H1 (cell line): ENCODE measurements at regions not wholly inside any gene's neighbourhood (a gene's known extent, or its start where the extent isn't known, plus 50 kb on each side); places are given as distances from the start of the nearest gene placed in this dataset.

ENCODE experiments used
- CTCF ChIA-PET: fragments of 300-600 bp; sonication (Branson Sonifier 250); formaldehyde crosslinking; loops from one replicate; lab custom pipeline; 2021; ENCODE audit not compliant: partially characterized antibody; lab: Charles Lee
- POLR2A ChIA-PET: fragments of 300-600 bp; sonication (Branson Sonifier 250); formaldehyde crosslinking; loops from one replicate; lab custom pipeline; 2021; ENCODE audit warnings: inconsistent platforms; ENCODE audit not compliant: partially characterized antibody; lab: Charles Lee
- DNase-seq, 2 experiments: peaks; one replicate each; pipeline versions ENCODE4 v3.0.0 to v3.0.0-alpha.2; 2010 to 2022; ENCODE audit warnings: low spot score in 2 of 2, low read depth in 1 of 2, mixed read lengths in 1 of 2
- FAIRE-seq: peaks from 2 replicates; lab custom pipeline; 2011; peaks lifted over from hg19 to GRCh38; lab: Jason Lieb, UNC
- H2AFZ ChIP-seq: 2 replicates; pipeline ENCODE4 v1.8.1; 2012; ENCODE audit warnings: low read length, inconsistent platforms
- H2AK5ac ChIP-seq: 2 replicates; pipeline ENCODE4 v1.6.1; 2013; ENCODE audit warnings: low read depth, low read length
- H2BK120ac ChIP-seq: replicated peaks from 2 replicates; pipeline ENCODE3; 2013; ENCODE audit warnings: low read depth, low read length, inconsistent platforms
- H2BK12ac ChIP-seq: 2 replicates; pipeline ENCODE4 v1.6.1; 2013; ENCODE audit warnings: low read depth, low read length
- H2BK15ac ChIP-seq: 2 replicates; pipeline ENCODE4 v1.6.1; 2013; ENCODE audit warnings: low read length
- H2BK20ac ChIP-seq: 2 replicates; pipeline ENCODE4 v1.6.1; 2013; ENCODE audit warnings: low read length
- H2BK5ac ChIP-seq: 2 replicates; pipeline ENCODE4 v1.6.1; 2013; ENCODE audit warnings: low read depth, low read length
- H3K14ac ChIP-seq: 2 replicates; pipeline ENCODE4 v1.6.1; 2013; ENCODE audit warnings: inconsistent platforms; ENCODE audit not compliant: insufficient read length
- H3K18ac ChIP-seq: 2 replicates; pipeline ENCODE4 v1.6.1; 2013; ENCODE audit warnings: low read length; ENCODE audit errors: extremely low read depth
- H3K23ac ChIP-seq: 2 replicates; pipeline ENCODE4 v1.6.1; 2013; ENCODE audit warnings: inconsistent platforms; ENCODE audit not compliant: insufficient read length
- H3K23me2 ChIP-seq: 2 replicates; pipeline ENCODE4 v1.6.1; 2013; ENCODE audit warnings: low read depth, low read length
- H3K27ac ChIP-seq: 2 replicates; pipeline ENCODE4 v1.6.1; 2011; ENCODE audit warnings: low read depth, low read length, inconsistent platforms
- H3K27me3 ChIP-seq, 4 experiments: replicated peaks in 1 of 4; 1 replicate in 1 of 4; 2 replicates in 3 of 4; pipeline versions ENCODE4 v1.6.1 to v1.8.1; 2011 to 2013; ENCODE audit warnings: low read length in 3 of 4, mild to moderate bottlenecking in 3 of 4, inconsistent platforms in 2 of 4, mixed read lengths in 2 of 4, moderate library complexity in 1 of 4; ENCODE audit not compliant: control insufficient read depth in 3 of 4, insufficient read depth in 3 of 4; ENCODE audit errors: extremely low read depth in 1 of 4
- H3K36me3 ChIP-seq, 4 experiments: 2 replicates each; pipeline versions ENCODE4 v1.6.1 to v1.8.1; 2011 to 2013; ENCODE audit warnings: mild to moderate bottlenecking in 4 of 4, low read length in 3 of 4, moderate library complexity in 2 of 4, control low read depth in 1 of 4, inconsistent platforms in 1 of 4; ENCODE audit not compliant: insufficient read depth in 4 of 4, control insufficient read depth in 2 of 4
- H3K4ac ChIP-seq: replicated peaks from 2 replicates; pipeline ENCODE3; 2013; ENCODE audit warnings: low read length, low read depth, mixed read lengths, inconsistent platforms; ENCODE audit not compliant: insufficient read length
- H3K4me1 ChIP-seq, 4 experiments: replicated peaks in 1 of 4; 1 replicate in 1 of 4; 2 replicates in 3 of 4; pipeline versions ENCODE4 v1.6.1 to v1.8.1; 2011 to 2013; ENCODE audit warnings: low read length in 3 of 4, inconsistent platforms in 2 of 4, mixed read lengths in 1 of 4; ENCODE audit not compliant: insufficient read depth in 4 of 4, control insufficient read depth in 3 of 4
- H3K4me2 ChIP-seq, 2 experiments: 2 replicates each; pipeline versions ENCODE4 v1.6.1 to v1.8.1; 2011 to 2013; ENCODE audit warnings: low read depth in 2 of 2, low read length in 2 of 2, control low read depth in 1 of 2, inconsistent platforms in 1 of 2, mild to moderate bottlenecking in 1 of 2; ENCODE audit not compliant: insufficient read depth in 1 of 2
- H3K4me3 ChIP-seq, 4 experiments: fragments of 200-600, 300-600 bp in 1 of 4; sonication (generic), shearing (Covaris generic), sonication (Bioruptor Twin) in 1 of 4; 2 replicates each; pipeline versions ENCODE4 v1.5.1 to v1.8.1; 2011 to 2016; ENCODE audit warnings: low read length in 4 of 4, low read depth in 3 of 4, control low read depth in 2 of 4, inconsistent platforms in 2 of 4, mild to moderate bottlenecking in 2 of 4, mixed read lengths in 1 of 4, moderate library complexity in 1 of 4; ENCODE audit not compliant: insufficient read depth in 2 of 4; ENCODE audit errors: extremely low read depth in 1 of 4
- H3K56ac ChIP-seq: replicated peaks from 2 replicates; pipeline ENCODE3; 2013; ENCODE audit warnings: low read depth, mild to moderate bottlenecking, mixed read lengths, low read length, inconsistent platforms; ENCODE audit not compliant: insufficient read length
- H3K79me1 ChIP-seq: 2 replicates; pipeline ENCODE4 v1.6.1; 2013; ENCODE audit warnings: low read depth, low read length, control low read depth
- H3K79me2 ChIP-seq, 2 experiments: 2 replicates each; pipeline versions ENCODE4 v1.6.1 to v1.8.1; 2012 to 2013; ENCODE audit warnings: low read length in 2 of 2, mild to moderate bottlenecking in 2 of 2, inconsistent platforms in 1 of 2; ENCODE audit not compliant: insufficient read depth in 2 of 2, control insufficient read depth in 1 of 2
- H3K9ac ChIP-seq, 4 experiments: replicated peaks in 1 of 4; 1 replicate in 1 of 4; 2 replicates in 3 of 4; pipeline versions ENCODE4 v1.6.1 to v1.8.1; 2011 to 2013; ENCODE audit warnings: low read depth in 3 of 4, low read length in 3 of 4, control low read depth in 2 of 4, mild to moderate bottlenecking in 2 of 4, moderate library complexity in 2 of 4, inconsistent platforms in 1 of 4; ENCODE audit errors: extremely low read depth in 1 of 4
- H3K9me3 ChIP-seq, 2 experiments: 2 replicates each; pipeline versions ENCODE4 v1.6.1 to v1.8.1; 2012 to 2013; ENCODE audit warnings: mild to moderate bottlenecking in 2 of 2, moderate library complexity in 2 of 2, control low read depth in 1 of 2, inconsistent platforms in 1 of 2, low read depth in 1 of 2, low read length in 1 of 2, mixed read lengths in 1 of 2; ENCODE audit not compliant: insufficient read depth in 2 of 2
- H4K20me1 ChIP-seq, 2 experiments: replicated peaks in 1 of 2; 2 replicates each; pipeline versions ENCODE3 to v1.8.1; 2011 to 2013; ENCODE audit warnings: inconsistent platforms in 2 of 2, low read length in 2 of 2, mild to moderate bottlenecking in 1 of 2; ENCODE audit not compliant: insufficient read depth in 2 of 2, control insufficient read depth in 1 of 2
- H4K5ac ChIP-seq: 2 replicates; pipeline ENCODE4 v1.6.1; 2013; ENCODE audit warnings: low read length, low read depth, mixed read lengths, inconsistent platforms; ENCODE audit not compliant: insufficient read length
- H4K8ac ChIP-seq: 2 replicates; pipeline ENCODE4 v1.8.0; 2013; ENCODE audit warnings: mild to moderate bottlenecking, moderate library complexity, low read length, inconsistent platforms; ENCODE audit not compliant: insufficient read depth; ENCODE audit errors: extremely low read depth
- H4K91ac ChIP-seq: replicated peaks from 2 replicates; pipeline ENCODE3; 2013; ENCODE audit warnings: low read length, mixed read lengths, inconsistent platforms; ENCODE audit not compliant: insufficient read length
- CBX8 ChIP-seq: fragments of 300-800, 300-1000 bp; sonication (generic); IDR thresholded peaks from 2 replicates; pipeline ENCODE4 v1.7.1; 2016; ENCODE audit warnings: low read depth, low read length, borderline replicate concordance
- MAFK ChIP-seq: IDR thresholded peaks from 2 replicates; pipeline ENCODE4 v1.6.1; 2012; ENCODE audit warnings: low read depth, mild to moderate bottlenecking, improper control_type of control experiment, low read length
- POLR2A ChIP-seq, 2 experiments: IDR thresholded peaks; 1 replicate in 1 of 2; 2 replicates in 1 of 2; pipeline ENCODE4 v1.6.1; 2011; ENCODE audit warnings: low read depth in 2 of 2, low read length in 2 of 2, mild to moderate bottlenecking in 2 of 2; ENCODE audit errors: control extremely low read depth in 1 of 2
- SIN3A ChIP-seq, 2 experiments: IDR thresholded peaks in 1 of 2; conservative IDR thresholded peaks in 1 of 2; 2 replicates each; pipeline ENCODE4 v1.6.1; 2011 to 2012; ENCODE audit warnings: low read length in 2 of 2, improper control_type of control experiment in 1 of 2, low read depth in 1 of 2, mild to moderate bottlenecking in 1 of 2
- WGBS, 2 experiments: shearing (Covaris generic) in 1 of 2; methylation state at CpG; one replicate each; pipeline versions ENCODE4 v1.1.6 to v1.1.7; 2013 to 2015; ENCODE audit warnings: low lambda C conversion rate in 2 of 2, mixed read lengths in 2 of 2, inconsistent platforms in 1 of 2, low coverage in 1 of 2, missing lambda C conversion rate in 1 of 2; ENCODE audit not compliant: insufficient replicate concordance in 2 of 2, insufficient coverage in 1 of 2, insufficient read length in 1 of 2; ENCODE audit errors: extremely low coverage in 1 of 2, missing lambda C conversion rate in 1 of 2; 5-methylcytosine and 5-hydroxymethylcytosine counted together

- POLR2A ChIA-PET, result no interaction called here
- Histone ChIP-seq H3K23me2 (no peaks in the 10 kb centered on the region; the same call in 1 of the 2 replicates), H3K4me3 (no peak overlapping the region), H3K9me3 (no peaks in the 10 kb centered on the region), H3K14ac (no peak overlapping the region), H2AFZ (no peak overlapping the region), H3K36me3 (no peaks in the 10 kb centered on the region), H2BK120ac (no peak overlapping the region), H3K23ac (no peak overlapping the region), H3K56ac (no peak overlapping the region), H4K8ac (no peak overlapping the region), H3K4me1 (no peaks in the 10 kb centered on the region), H2BK15ac (no peak overlapping the region), H3K27ac (no peak overlapping the region), H2BK20ac (no peak overlapping the region), H4K5ac (no peak overlapping the region), H4K20me1 (no peaks in the 10 kb centered on the region), H3K4me2 (no peak overlapping the region), H3K4ac (no peak overlapping the region), H4K91ac (no peak overlapping the region), H3K27me3 (no peaks in the 10 kb centered on the region), H3K18ac (no peak overlapping the region), H2BK12ac (no peak overlapping the region), H2AK5ac (no peak overlapping the region), H3K79me2 (no peaks in the 10 kb centered on the region), H2BK5ac (no peak overlapping the region), H3K9ac (no peak overlapping the region), H3K79me1 (no peaks in the 10 kb centered on the region)
- FAIRE-seq (no peak), DNase-seq (no peak)
- CTCF ChIA-PET, result no interaction called here
- WGBS, 2 experiments, result 90% methylated on average over 3 of the region's 3 CpGs; no CpG with 5 or more reads in 1 of the 2 experiments
- TF ChIP-seq POLR2A (IDR thresholded peaks at IDR 0.05; ENCODE audit: control extremely low read depth in 1 of 2, low read depth in 2 of 2, low read length in 2 of 2) (no peak), MAFK (no peak), CBX8 (no peak), SIN3A (conservative IDR thresholded peaks at IDR 0.05 in 1 of 2, IDR thresholded peaks at IDR 0.05 in 1 of 2; ENCODE audit: low read depth in 1 of 2, low read length in 2 of 2) (no peak)
Observed at GRCh38 chr15:96792216-96792615, 461.7 kb downstream of the NR2F2 start.
